IPS-15b (cell line): ENCODE measurements at regions not wholly inside any gene's neighbourhood (a gene's known extent, or its start where the extent isn't known, plus 50 kb on each side); places are given as distances from the start of the nearest gene placed in this dataset.

Experiments used
- H3K27me3 ChIP-seq: one replicate; pipeline ENCODE4 v1.6.1; 2013; ENCODE audit warnings: low read length; ENCODE audit not compliant: control insufficient read depth, insufficient read depth
- H3K36me3 ChIP-seq: one replicate; pipeline ENCODE4 v1.6.1; 2013; ENCODE audit warnings: low read length; ENCODE audit not compliant: control insufficient read depth, insufficient read depth
- H3K4me1 ChIP-seq: one replicate; pipeline ENCODE4 v1.6.1; 2013; ENCODE audit warnings: mild to moderate bottlenecking, low read length; ENCODE audit not compliant: control insufficient read depth, insufficient read depth
- H3K4me3 ChIP-seq: one replicate; pipeline ENCODE4 v1.5.1; 2013; ENCODE audit warnings: low read depth, low read length
- H3K9ac ChIP-seq: one replicate; pipeline ENCODE4 v1.6.1; 2013; ENCODE audit warnings: low read depth, mild to moderate bottlenecking, low read length
- H3K9me3 ChIP-seq: one replicate; pipeline ENCODE4 v1.6.1; 2013; ENCODE audit warnings: mild to moderate bottlenecking, low read length; ENCODE audit not compliant: control insufficient read depth, insufficient read depth

DNA sequence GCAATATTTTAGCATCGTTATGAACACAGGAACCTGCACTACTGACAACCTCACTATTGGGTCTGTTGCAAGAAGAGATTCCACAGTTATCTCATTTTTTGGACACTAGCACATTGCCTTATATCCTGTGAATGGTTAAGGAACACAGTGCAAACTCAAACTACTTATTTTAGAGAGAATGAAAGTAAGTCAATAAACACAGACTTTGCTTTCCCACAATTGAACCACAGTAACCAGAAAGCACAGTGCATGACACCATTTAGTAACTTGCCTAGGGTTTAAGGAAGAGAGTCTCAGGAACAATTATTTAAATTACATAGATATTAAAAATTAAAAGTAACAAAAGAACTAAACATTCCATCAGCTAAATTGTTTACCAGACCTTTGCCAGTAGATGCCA is 468.8 kb downstream of the ZWINT start:
- Histone ChIP-seq H3K4me3 (no peak overlapping the region), H3K27me3 (no peaks in the 10 kb centered on the region), H3K9me3 (no peaks in the 10 kb centered on the region), H3K36me3 (no peaks in the 10 kb centered on the region), H3K9ac (no peak overlapping the region), H3K4me1 (no peaks in the 10 kb centered on the region)

DNA sequence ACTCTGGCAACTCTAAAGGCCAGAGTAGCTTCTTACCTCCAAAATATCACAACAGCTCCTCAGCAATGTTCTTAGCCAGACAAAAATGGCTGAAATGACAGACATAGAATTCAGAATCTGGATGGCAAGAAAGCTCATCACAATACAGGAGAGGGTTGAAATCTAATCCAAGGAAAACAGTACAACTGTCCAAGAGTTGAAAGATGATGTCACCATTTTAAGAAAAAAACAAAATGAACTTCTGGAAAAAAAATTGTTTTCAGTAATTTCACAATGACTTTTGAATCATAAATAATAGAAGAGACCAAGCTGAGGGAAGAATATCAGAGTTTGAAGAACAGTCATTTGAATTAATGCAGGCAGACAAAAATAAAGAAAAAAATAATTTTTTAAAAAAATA is 479.5 kb downstream of the ZWINT start:
- Histone ChIP-seq H3K9me3 (no peaks in the 10 kb centered on the region), H3K27me3 (no peaks in the 10 kb centered on the region), H3K4me3 (no peak overlapping the region), H3K9ac (no peak overlapping the region), H3K4me1 (no peaks in the 10 kb centered on the region), H3K36me3 (no peaks in the 10 kb centered on the region)

DNA sequence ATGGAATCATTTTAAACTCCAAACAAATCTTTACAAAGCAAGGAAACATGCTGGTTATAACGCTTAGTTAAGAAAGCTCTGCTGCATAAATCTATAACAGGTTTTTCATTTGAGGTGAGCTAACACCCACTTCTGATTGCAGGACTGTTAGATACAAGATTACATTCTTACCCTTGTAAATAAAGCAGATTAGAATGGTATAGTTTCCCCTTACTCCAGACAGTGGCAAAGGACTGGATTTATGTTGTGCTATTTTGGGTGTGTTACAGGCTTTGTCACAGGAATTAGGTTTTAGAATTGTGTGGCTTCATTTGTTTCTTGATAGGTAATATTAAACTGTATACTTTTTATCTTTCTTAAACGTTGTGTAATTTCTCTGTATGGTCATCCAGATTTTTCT is 487.6 kb downstream of the ZWINT start:
- H3K4me3 ChIP-seq: no peak overlapping the region
- no peaks in the 10 kb centered on the region for H3K9me3 ChIP-seq
- no peaks in the 10 kb centered on the region for H3K36me3 ChIP-seq
- H3K9ac ChIP-seq: no peak overlapping the region
- no peaks in the 10 kb centered on the region for H3K4me1 ChIP-seq
- no peaks in the 10 kb centered on the region for H3K27me3 ChIP-seq

DNA sequence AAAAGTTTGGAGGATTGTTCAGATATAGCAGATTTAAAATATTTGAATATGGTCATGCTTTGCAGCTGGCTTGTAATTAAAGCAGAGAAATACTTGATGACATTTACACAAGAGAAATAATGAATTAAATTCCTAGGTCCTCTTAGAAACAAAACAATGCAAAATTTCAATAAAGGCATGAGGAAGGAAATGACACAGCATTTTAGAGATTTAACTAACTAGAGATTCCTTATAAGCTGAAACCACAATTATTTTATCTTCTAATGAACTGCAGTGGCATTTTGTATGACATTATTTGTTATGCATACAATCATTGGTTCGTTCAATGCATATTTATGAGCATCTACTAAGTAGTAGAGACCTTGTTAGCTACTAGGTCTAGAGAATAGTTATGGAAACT is 490.9 kb downstream of the ZWINT start:
- Histone ChIP-seq H3K27me3 (no peaks in the 10 kb centered on the region), H3K9me3 (no peaks in the 10 kb centered on the region)

DNA sequence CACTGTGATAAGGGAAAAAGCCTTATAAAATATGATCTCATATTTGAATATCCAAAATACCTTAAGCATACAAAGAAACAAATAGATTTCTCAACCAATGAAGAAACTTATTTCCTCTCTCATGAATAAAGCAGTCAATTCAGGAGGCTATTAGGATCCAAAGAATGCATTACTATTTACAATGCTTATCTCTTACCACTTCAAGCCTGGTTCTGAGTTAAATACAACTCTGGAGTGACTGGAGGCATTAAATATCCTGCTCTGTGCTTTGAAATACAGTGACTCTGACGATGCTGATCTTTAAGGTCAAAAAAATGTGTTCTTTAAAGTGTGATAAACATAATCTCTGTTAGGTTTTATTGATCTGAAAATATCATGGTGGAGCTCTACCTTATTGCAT is 493.2 kb downstream of the ZWINT start:
- no peaks in the 10 kb centered on the region for H3K36me3 ChIP-seq
- no peaks in the 10 kb centered on the region for H3K9me3 ChIP-seq
- H3K4me1 ChIP-seq: no peaks in the 10 kb centered on the region
- H3K27me3 ChIP-seq: no peaks in the 10 kb centered on the region
- H3K4me3 ChIP-seq: no peak overlapping the region
- no peak overlapping the region for H3K9ac ChIP-seq

More for the DNA sequence above, 490.9 kb downstream of the ZWINT start:
- Histone ChIP-seq H3K9ac (no peak overlapping the region), H3K4me1 (no peaks in the 10 kb centered on the region), H3K36me3 (no peaks in the 10 kb centered on the region), H3K4me3 (no peak overlapping the region)

DNA sequence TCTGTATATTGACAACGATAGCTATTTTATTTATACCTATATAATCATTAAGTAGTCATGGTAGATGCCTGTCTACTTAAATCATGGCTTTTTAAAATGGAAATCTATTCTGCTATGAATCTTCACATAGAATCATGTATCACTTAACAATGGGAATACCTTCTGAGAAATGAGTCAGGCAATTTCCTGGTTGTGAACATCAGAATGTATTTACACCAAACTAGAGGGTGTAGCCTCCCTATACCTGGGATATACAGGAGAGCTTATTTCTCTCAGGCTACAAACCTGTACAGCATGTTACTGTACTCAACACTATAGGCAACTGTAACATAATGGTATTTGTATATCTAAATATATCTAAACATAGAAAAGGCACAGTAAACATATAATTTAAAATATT is 502.3 kb downstream of the ZWINT start:
- no peak overlapping the region for H3K9ac ChIP-seq
- no peaks in the 10 kb centered on the region for H3K36me3 ChIP-seq
- H3K9me3 ChIP-seq: peaks cover 11% of the 10 kb centered on the region
- no peaks in the 10 kb centered on the region for H3K4me1 ChIP-seq
- H3K4me3 ChIP-seq: no peak overlapping the region
- H3K27me3 ChIP-seq: no peaks in the 10 kb centered on the region

DNA sequence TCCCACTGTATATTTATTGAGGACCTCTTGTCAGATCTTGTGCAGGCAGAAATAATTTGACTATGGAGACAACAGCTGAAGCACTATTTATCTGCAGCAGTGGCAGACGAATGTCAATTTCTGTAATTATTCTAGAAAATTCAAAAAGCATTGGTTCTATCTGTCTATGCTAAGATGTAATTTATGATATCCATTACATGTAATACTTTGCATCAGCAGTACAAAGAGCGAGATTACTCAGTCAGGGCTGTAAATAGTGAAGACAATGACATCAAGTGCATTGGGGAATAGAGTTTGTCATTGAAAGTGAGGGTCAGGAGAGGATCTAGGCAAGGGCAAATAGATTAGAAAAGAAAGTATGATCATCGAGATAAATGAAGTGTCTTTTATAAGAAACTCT is 508.2 kb downstream of the ZWINT start:
- Histone ChIP-seq H3K9me3 (no peaks in the 10 kb centered on the region), H3K36me3 (no peaks in the 10 kb centered on the region), H3K27me3 (no peaks in the 10 kb centered on the region), H3K4me3 (no peak overlapping the region), H3K4me1 (no peaks in the 10 kb centered on the region), H3K9ac (no peak overlapping the region)

DNA sequence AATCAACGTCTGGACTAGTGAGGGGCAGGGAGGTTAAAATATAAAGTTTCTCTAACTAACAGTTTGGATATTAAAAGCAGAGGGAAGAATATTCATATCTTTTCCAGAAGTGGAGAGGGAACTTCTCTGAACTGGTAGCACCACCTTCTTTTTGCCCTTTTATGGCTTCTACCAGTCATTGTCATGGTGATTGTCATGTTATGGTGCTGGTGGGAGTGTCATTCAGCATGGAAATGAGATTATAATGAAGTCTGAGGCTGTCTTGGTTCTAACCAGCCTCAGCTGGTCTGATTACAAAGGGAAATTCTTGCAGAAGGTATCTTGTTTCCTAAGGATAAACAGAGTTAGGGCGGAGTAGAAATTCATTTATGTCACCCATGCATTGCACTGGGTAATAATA is 523.8 kb downstream of the ZWINT start:
- Histone ChIP-seq H3K4me1 (no peaks in the 10 kb centered on the region), H3K9ac (no peak overlapping the region), H3K36me3 (no peaks in the 10 kb centered on the region), H3K4me3 (no peak overlapping the region), H3K9me3 (no peaks in the 10 kb centered on the region), H3K27me3 (no peaks in the 10 kb centered on the region)

DNA sequence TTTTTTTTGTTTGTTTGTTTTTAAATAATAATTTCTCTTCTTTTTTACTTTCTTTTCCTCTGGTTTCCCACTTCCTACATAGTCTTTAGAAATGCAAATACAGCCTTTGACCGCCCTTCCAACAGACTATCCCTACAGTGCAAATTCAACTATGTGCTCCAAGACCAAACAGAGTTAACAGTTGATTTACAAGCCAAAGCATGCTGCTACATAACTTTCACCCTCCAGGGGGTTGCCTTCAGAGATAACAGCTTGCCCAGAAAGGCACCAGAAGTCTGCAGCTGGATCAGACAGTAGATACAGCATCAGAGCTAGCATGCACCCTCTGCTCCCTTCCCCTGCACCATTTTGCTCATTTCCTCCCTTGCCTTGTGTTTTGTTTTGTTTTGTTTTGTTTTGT is 539.0 kb downstream of the ZWINT start:
- no peaks in the 10 kb centered on the region for H3K36me3 ChIP-seq
- H3K27me3 ChIP-seq: no peaks in the 10 kb centered on the region
- H3K4me3 ChIP-seq: no peak overlapping the region
- H3K9ac ChIP-seq: no peak overlapping the region
- H3K4me1 ChIP-seq: peaks cover 23% of the 10 kb centered on the region
- peaks cover 1% of the 10 kb centered on the region for H3K9me3 ChIP-seq

DNA sequence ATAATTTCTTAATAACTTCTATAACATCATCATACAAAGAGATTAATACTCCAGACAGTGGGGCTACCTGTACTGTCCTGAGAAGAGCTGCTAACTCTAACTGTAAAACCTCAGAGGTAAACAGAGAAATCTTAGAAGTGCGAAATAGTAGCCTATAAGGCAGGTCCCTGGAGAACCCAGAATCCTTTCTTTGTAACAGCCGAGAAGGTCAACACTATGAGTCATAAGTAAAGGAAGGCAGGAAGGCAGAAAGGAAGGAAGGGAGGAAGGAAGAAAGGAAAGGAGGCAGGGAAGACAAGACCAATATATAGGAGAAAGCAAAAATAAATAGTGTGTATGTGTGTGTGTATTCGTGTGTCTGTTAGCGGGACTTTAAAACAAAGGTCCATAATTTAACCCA is 540.6 kb downstream of the ZWINT start:
- H3K4me1 ChIP-seq: peaks cover 23% of the 10 kb centered on the region
- H3K9ac ChIP-seq: no peak overlapping the region
- no peaks in the 10 kb centered on the region for H3K27me3 ChIP-seq
- H3K36me3 ChIP-seq: no peaks in the 10 kb centered on the region
- peaks cover 4% of the 10 kb centered on the region for H3K9me3 ChIP-seq
- peak overlapping the region; percentile 11 for H3K4me3 ChIP-seq

DNA sequence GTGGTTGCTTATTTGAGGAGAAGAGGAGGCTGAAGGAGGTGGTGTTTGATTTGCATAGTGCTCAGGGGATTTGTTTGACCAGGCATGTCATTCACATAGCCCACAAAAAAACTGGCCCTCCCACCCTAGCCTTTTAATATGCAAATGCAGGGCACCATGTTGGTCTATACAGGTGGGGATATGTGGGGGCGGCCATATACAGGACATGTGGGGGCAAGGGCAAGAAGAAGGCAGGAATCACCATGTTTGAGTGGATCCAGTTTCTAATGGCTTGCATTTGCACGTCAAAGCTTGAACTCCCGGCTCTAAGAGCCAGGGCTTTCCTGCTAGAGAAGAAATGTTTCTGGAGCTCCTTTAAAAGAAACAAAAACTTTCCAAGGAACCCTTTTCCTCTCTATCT is 541.0 kb downstream of the ZWINT start:
- Histone ChIP-seq H3K36me3 (no peaks in the 10 kb centered on the region), H3K9ac (no peak overlapping the region), H3K4me1 (peaks cover 23% of the 10 kb centered on the region), H3K27me3 (no peaks in the 10 kb centered on the region), H3K9me3 (peaks cover 4% of the 10 kb centered on the region), H3K4me3 (peak overlapping the region; percentile 11)

DNA sequence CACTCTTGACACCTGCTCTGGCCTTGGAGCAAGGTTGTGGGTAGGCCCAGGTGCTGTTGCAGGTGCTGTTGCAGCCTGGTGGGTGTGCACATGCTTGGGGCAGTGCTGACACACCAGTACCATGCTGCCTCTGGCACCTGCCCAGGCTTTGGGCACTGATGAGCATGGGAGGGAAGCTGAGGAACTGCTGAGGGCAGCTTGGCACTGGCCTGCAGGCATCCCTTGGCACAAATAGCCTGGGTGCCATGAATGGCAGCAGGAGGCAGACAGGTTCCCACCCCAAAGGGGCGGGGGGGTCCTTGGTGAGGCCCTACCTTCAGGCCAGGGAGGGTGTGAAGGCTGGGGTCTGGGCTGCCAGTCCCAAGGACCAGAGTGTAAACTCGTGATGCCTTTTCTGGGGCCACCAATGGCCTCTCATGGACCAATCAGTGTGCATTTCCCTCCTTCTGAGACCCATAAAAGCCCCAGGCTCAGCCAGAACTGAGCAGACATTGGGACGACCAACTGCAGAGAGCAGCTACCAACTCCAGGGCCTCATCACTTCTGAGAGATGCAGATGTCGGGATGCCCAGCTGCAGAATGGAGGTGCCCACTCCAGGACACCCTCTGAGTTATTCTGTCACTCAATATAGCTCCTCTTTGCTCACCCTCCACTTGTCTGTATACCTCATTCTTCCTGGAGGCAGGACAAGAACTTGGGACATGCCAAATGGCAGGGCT is 547.4 kb downstream of the ZWINT start:
- H3K36me3 ChIP-seq: no peaks in the 10 kb centered on the region
- no peaks in the 10 kb centered on the region for H3K4me1 ChIP-seq
- no peak overlapping the region for H3K9ac ChIP-seq
- H3K9me3 ChIP-seq: peaks cover 4% of the 10 kb centered on the region
- H3K27me3 ChIP-seq: no peaks in the 10 kb centered on the region
- no peak overlapping the region for H3K4me3 ChIP-seq
